ENCODE measurements at regions not wholly inside any gene's neighbourhood (a gene's known extent, or its start where the extent isn't known, plus 50 kb on each side); places are given as distances from the start of the nearest gene placed in this dataset.

DNA sequence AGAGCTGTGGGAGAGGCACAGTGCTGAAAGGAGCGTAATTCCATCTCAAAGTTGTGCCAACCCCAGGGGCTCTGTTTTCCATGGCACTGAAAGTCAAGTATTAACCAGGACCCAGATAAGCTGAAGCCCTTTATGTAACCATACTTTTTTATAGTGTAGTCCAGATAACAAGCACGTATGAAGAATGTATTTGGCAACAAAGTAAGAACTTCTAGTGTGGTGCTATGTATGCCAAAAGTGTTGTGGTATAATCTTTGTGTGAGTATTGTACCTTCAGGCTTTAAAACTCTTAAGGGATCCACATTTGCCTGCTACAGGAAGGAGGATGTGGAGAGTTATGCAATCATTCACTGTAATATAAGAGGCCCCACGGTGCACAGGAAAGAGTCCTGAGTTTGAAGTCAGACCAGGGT is 129.4 kb downstream of the IBTK start:
- no peak for DNase-seq (ENCODE audit: low spot score)
- Histone ChIP-seq H3K4me1 (ENCODE audit: insufficient read depth, low read length, poor library complexity, severe bottlenecking) (no peaks in the 10 kb centered on the region), H4K20me1 (ENCODE audit: insufficient read depth, low read length) (no peaks in the 10 kb centered on the region), H3K9me3 (ENCODE audit: low read length) (no peaks in the 10 kb centered on the region), H3K79me2 (ENCODE audit: insufficient read depth, low read depth, low read length) (no peaks in the 10 kb centered on the region), H3K27ac (ENCODE audit: low read depth, low read length, poor library complexity, severe bottlenecking) (no peak overlapping the region), H2AFZ (ENCODE audit: low read length) (no peak overlapping the region), H3K4me3 (ENCODE audit: low read depth, low read length, poor library complexity, severe bottlenecking) (no peak overlapping the region), H3K9me2 (ENCODE audit: insufficient read depth, low read length) (no peaks in the 10 kb centered on the region), H3K36me3 (ENCODE audit: insufficient read depth, low read length) (no peaks in the 10 kb centered on the region), H3K4me2 (ENCODE audit: low read length) (no peak overlapping the region)
- no TSS peak for BruUV-seq (replicated peaks)
- ChIA-PET CTCF (ENCODE audit: unreplicated experiment) (no interaction called here), POLR2A (no interaction called here)
- intact Hi-C loops (cut with micrococcal nuclease; ENCODE audit: unreplicated experiment): no loop called here
- TF ChIP-seq, protein P1, sequence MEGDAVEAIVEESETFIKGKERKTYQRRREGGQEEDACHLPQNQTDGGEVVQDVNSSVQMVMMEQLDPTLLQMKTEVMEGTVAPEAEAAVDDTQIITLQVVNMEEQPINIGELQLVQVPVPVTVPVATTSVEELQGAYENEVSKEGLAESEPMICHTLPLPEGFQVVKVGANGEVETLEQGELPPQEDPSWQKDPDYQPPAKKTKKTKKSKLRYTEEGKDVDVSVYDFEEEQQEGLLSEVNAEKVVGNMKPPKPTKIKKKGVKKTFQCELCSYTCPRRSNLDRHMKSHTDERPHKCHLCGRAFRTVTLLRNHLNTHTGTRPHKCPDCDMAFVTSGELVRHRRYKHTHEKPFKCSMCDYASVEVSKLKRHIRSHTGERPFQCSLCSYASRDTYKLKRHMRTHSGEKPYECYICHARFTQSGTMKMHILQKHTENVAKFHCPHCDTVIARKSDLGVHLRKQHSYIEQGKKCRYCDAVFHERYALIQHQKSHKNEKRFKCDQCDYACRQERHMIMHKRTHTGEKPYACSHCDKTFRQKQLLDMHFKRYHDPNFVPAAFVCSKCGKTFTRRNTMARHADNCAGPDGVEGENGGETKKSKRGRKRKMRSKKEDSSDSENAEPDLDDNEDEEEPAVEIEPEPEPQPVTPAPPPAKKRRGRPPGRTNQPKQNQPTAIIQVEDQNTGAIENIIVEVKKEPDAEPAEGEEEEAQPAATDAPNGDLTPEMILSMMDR (conservative IDR thresholded peaks at IDR 0.05; ENCODE audit: low read length): no peak
- TF ChIP-seq EZH2phosphoT487 (IDR thresholded peaks at IDR 0.05; ENCODE audit: borderline replicate concordance, low read depth, low read length): no peak

DNA sequence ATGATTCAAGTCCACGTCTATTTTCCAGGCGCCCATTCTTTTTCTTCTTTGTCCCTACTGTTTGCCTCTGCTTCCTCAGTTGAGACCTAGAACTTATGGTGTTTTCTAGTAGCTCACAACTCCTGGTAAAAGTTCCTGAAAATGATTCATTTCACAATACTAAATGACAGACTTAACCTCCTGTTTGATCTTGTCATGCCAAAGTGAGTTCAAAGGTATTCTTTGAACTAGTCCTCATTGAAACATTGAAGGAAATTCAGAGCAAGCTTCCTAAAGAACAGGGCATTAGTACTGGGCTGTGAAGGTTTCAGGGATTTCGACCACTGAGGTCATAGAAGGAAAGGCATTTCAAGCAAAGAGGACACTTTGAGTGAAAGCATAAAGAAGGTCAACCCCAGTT is 132.8 kb downstream of the IBTK start:
- TF ChIP-seq, protein P1 (conservative IDR thresholded peaks at IDR 0.05; ENCODE audit: low read length): no peak
- no peak for TF ChIP-seq EZH2phosphoT487 (IDR thresholded peaks at IDR 0.05; ENCODE audit: borderline replicate concordance, low read depth, low read length)
- H3K9me2 ChIP-seq (ENCODE audit: insufficient read depth, low read length): no peaks in the 10 kb centered on the region
- no peaks in the 10 kb centered on the region for H3K4me1 ChIP-seq (ENCODE audit: insufficient read depth, low read length, poor library complexity, severe bottlenecking)
- intact Hi-C loops (cut with micrococcal nuclease; ENCODE audit: unreplicated experiment): no loop called here
- H3K4me2 ChIP-seq (ENCODE audit: low read length): no peak overlapping the region
- H2AFZ ChIP-seq (ENCODE audit: low read length): no peak overlapping the region
- BruUV-seq (replicated peaks): no TSS peak
- DNase-seq (ENCODE audit: low spot score): no peak
- ChIA-PET POLR2A (no interaction called here), CTCF (ENCODE audit: unreplicated experiment) (no interaction called here)
- no peaks in the 10 kb centered on the region for H3K36me3 ChIP-seq (ENCODE audit: insufficient read depth, low read length)
- no peaks in the 10 kb centered on the region for H3K9me3 ChIP-seq (ENCODE audit: low read length)
- H3K4me3 ChIP-seq (ENCODE audit: low read depth, low read length, poor library complexity, severe bottlenecking): no peak overlapping the region
- no peaks in the 10 kb centered on the region for H4K20me1 ChIP-seq (ENCODE audit: insufficient read depth, low read length)
- H3K27ac ChIP-seq (ENCODE audit: low read depth, low read length, poor library complexity, severe bottlenecking): no peak overlapping the region
- H3K79me2 ChIP-seq (ENCODE audit: insufficient read depth, low read depth, low read length): no peaks in the 10 kb centered on the region

DNA sequence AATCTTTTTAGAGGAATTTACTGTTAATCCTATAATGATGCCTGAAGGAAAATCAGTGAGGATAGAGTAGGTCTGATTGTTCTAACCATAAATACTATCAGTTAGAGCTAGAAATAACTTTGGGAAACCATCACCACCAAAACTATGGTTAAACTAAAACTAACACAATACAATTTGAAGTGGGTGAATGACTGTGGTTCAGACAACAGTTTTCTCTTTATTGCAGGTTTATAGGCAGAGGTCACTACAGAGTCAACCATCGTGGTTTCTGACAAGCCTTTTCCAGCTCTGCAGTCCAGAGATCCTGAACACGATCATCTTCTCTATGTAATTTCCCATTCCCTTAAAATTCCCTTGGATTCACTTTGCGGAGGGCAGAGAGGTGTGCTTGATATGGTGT is 134.3 kb downstream of the IBTK start:
- intact Hi-C loops (cut with micrococcal nuclease; ENCODE audit: unreplicated experiment): no loop called here
- ChIA-PET CTCF (ENCODE audit: unreplicated experiment) (no interaction called here), POLR2A (no interaction called here)
- no peak for DNase-seq (ENCODE audit: low spot score)
- H3K4me3 ChIP-seq (ENCODE audit: low read depth, low read length, poor library complexity, severe bottlenecking): no peak overlapping the region
- H3K27ac ChIP-seq (ENCODE audit: low read depth, low read length, poor library complexity, severe bottlenecking): no peak overlapping the region
- no peaks in the 10 kb centered on the region for H3K4me1 ChIP-seq (ENCODE audit: insufficient read depth, low read length, poor library complexity, severe bottlenecking)
- no peaks in the 10 kb centered on the region for H3K9me3 ChIP-seq (ENCODE audit: low read length)
- TF ChIP-seq, protein P1 (conservative IDR thresholded peaks at IDR 0.05; ENCODE audit: low read length): no peak
- no peak for TF ChIP-seq EZH2phosphoT487 (IDR thresholded peaks at IDR 0.05; ENCODE audit: borderline replicate concordance, low read depth, low read length)
- no peaks in the 10 kb centered on the region for H4K20me1 ChIP-seq (ENCODE audit: insufficient read depth, low read length)
- H3K4me2 ChIP-seq (ENCODE audit: low read length): no peak overlapping the region
- H3K79me2 ChIP-seq (ENCODE audit: insufficient read depth, low read depth, low read length): no peaks in the 10 kb centered on the region
- no peak overlapping the region for H2AFZ ChIP-seq (ENCODE audit: low read length)
- no peaks in the 10 kb centered on the region for H3K9me2 ChIP-seq (ENCODE audit: insufficient read depth, low read length)
- BruUV-seq (replicated peaks): no TSS peak
- H3K36me3 ChIP-seq (ENCODE audit: insufficient read depth, low read length): no peaks in the 10 kb centered on the region

Measured in OCI-LY7 (cell line).